ENCODE measurements at regions not wholly inside any gene's neighbourhood (a gene's known extent, or its start where the extent isn't known, plus 50 kb on each side); places are given as distances from the start of the nearest gene placed in this dataset.
"Not testable (repeated sequence)": the region's sequence is repeated elsewhere in the genome, so short reads cannot be mapped to it uniquely, and the experiment has no call there.

DNA sequence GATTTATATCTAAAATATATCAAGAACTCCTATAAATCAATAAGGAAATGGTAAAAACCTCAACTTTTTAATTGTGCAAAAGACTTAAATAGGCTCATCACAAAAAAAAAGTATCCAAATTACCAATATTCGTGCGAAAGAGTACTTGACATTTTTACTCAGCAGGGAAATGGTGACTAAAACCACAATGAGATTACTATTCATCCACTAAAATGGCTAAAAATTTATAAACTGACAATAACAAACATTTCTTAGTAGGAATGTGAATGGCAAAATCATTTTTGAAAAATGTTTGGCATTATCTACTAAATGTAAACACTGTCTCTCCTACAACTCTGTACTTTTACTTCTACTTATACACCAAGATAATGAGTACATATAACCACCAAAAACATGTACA is 184.8 kb upstream of the RND3 start:
- no peak for DNase-seq (ENCODE audit: extremely low read depth, low read depth)
- TF ChIP-seq, protein P1, sequence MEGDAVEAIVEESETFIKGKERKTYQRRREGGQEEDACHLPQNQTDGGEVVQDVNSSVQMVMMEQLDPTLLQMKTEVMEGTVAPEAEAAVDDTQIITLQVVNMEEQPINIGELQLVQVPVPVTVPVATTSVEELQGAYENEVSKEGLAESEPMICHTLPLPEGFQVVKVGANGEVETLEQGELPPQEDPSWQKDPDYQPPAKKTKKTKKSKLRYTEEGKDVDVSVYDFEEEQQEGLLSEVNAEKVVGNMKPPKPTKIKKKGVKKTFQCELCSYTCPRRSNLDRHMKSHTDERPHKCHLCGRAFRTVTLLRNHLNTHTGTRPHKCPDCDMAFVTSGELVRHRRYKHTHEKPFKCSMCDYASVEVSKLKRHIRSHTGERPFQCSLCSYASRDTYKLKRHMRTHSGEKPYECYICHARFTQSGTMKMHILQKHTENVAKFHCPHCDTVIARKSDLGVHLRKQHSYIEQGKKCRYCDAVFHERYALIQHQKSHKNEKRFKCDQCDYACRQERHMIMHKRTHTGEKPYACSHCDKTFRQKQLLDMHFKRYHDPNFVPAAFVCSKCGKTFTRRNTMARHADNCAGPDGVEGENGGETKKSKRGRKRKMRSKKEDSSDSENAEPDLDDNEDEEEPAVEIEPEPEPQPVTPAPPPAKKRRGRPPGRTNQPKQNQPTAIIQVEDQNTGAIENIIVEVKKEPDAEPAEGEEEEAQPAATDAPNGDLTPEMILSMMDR (IDR thresholded peaks at IDR 0.05; ENCODE audit: low read depth, low read length) = no peak

DNA sequence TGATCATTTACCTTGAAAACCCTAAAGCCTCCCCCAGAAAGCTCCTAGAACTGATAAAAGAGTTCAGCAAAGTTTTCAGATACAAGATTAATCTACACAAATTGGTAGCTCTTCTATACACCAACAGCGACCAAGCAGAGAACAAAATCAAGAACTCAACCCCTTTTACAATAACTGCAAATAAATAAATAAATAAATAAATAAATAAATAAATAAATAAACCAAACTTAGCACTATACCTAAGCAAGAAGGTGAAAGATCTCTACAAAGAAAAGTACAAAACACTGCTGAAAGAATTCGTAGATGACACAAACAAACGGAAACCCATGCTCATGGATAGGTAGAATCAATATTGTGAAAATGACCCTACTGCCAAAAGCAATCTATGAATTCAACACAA is 182.0 kb upstream of the RND3 start:
- TF ChIP-seq, protein P1 (IDR thresholded peaks at IDR 0.05; ENCODE audit: low read depth, low read length) = no peak
- no peak for DNase-seq (ENCODE audit: extremely low read depth, low read depth)

DNA sequence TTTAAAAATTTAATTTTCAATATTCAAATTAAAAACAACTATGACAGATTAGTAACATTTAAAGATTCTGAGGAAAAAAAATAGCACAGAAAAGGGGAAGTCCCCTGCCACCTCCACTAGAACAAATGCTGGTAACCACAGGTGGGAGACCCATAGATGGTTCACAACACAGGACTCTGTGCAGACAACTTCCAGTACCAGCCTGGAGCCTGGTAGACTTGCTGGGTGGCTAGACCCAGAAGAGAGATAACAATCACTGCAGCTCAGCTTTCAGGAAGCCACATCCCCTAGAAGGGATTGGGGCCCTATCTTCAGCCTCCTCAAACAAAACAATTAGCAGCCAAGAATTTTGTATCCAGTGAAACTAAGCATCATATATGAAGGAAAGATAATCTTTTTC is 179.6 kb upstream of the RND3 start:
- not testable (repeated sequence) for DNase-seq (ENCODE audit: extremely low read depth, low read depth)

DNA sequence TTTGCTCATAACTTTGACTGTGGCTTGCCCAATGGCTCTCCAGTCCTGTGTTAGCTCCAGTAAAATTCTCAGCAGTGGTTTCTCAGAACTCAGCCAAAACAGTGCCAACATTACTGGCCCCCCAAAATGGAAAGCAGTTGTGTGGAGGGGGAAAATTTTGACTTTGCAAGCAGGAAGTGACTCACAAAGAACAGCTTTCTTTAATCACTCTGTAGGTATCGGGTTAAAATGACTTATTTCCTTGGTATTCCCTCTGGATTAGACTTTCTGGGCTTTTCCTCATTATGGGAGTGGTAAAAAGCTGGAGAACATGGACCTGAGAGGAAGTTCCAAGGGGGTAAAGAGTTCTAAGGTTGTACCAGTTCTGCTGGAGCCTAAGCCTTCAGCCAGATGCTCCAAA is 175.7 kb upstream of the RND3 start:
- DNase-seq (ENCODE audit: extremely low read depth, low read depth) = peak; percentile 91
- TF ChIP-seq, protein P1 (IDR thresholded peaks at IDR 0.05; ENCODE audit: low read depth, low read length) = no peak

DNA sequence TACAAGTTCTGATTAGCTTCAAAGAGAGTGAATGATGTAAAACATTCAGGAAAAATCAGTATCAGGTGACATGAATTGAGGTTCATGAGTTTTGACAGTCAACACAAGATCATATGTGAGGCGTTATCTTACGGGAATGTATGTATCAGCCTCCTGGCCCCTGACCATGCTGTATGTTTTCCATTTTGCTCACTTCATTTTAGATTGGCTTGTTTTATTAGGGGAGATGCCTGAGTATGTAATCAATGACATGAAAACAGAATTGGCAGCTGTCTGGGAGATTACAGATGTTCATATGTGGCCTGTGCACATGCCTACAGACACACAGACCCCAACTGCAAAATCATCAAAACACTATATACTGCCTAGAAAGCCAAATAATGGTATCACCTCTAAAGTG is 168.5 kb upstream of the RND3 start:
- no peak for DNase-seq (ENCODE audit: extremely low read depth, low read depth)
- TF ChIP-seq, protein P1 (IDR thresholded peaks at IDR 0.05; ENCODE audit: low read depth, low read length) = no peak

DNA sequence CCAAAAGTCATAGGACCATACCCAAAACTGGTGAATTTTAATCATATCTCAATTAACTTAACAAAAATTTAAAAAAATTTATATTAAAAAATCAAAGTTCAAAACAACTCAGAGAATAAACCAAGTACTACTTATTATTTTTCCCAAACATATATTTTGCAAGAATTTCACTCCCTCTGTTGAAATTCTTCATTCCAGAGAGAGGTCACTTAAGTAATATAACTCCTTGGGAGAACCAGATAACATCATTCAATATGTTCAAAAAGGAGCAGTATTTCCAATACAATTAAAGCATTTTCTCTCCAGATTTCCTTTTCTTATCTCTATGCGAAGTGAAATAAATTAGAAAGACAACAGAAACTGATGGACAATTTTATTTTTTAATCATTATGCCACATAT is 165.9 kb upstream of the RND3 start:
- no peak for DNase-seq (ENCODE audit: extremely low read depth, low read depth)
- TF ChIP-seq, protein P1 (IDR thresholded peaks at IDR 0.05; ENCODE audit: low read depth, low read length) = no peak

DNA sequence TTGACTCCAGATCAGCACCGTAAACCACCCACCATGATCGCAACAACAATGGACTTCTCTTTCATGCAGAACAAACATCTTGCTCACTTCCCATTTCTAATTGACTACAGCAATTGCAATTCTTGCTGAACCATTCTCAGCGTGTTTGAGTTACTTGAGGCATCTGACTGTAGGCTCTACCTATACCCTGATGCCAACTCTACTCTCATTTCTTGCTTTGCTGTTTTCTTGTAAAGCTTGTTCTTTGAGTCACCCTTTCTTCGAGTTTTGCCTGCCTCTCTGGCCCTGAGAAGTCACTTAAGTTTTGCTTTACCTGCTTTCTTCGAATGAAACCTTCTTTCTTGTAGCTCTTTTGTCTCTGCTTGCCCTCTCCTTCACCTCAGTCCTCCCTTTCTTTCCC is 160.5 kb upstream of the RND3 start:
- TF ChIP-seq, protein P1 (IDR thresholded peaks at IDR 0.05; ENCODE audit: low read depth, low read length) = no peak
- DNase-seq (ENCODE audit: extremely low read depth, low read depth) = no peak

DNA sequence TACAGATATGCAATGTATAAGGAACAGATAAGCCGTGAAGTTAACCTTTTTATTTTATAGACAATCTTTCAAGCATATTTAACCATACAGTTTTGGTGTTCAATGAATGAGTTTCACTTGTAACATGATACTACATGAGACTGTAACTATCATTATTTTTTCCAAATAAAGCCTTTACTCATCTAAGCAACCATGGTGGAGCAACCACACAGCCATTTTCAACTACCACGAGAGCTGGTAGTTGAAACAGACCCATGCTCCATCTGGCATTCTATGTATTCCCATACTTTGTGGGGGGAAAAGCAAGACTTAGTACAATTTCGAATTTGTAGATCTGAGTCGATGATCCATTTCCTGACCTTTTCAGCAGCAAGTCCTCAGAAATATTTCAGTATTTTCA is 159.3 kb upstream of the RND3 start:
- TF ChIP-seq, protein P1 (IDR thresholded peaks at IDR 0.05; ENCODE audit: low read depth, low read length) = no peak
- DNase-seq (ENCODE audit: extremely low read depth, low read depth) = no peak

Measured in AG09319 (cell line).